ENCODE measurements at regions not wholly inside any gene's neighbourhood (a gene's known extent, or its start where the extent isn't known, plus 50 kb on each side); places are given as distances from the start of the nearest gene placed in this dataset.

- no peak for DNase-seq
These were observed 191.0 kb upstream of the C1orf174 start for GRCh38 chr1:4090976-4091660.

- DNase-seq, result no peak
These were observed 191.9 kb upstream of the C1orf174 start for GRCh38 chr1:4091996-4092395.

GRCh38 chr1:4093856-4094565 is 193.9 kb upstream of the C1orf174 start:
- no peak for DNase-seq

- DNase-seq, result no peak
These were observed 195.4 kb upstream of the C1orf174 start for GRCh38 chr1:4095433-4095971.

GRCh38 chr1:4101459-4102161 is 201.5 kb upstream of the C1orf174 start:
- no peak for DNase-seq

GRCh38 chr1:4105300-4105880 is 205.3 kb upstream of the C1orf174 start:
- DNase-seq, result no peak

GRCh38 chr1:4106731-4107130 is 206.7 kb upstream of the C1orf174 start:
- DNase-seq, result no peak

- DNase-seq, result no peak
These were observed 207.2 kb upstream of the C1orf174 start for GRCh38 chr1:4107291-4107690.

- no peak for DNase-seq
These were observed 208.3 kb upstream of the C1orf174 start for GRCh38 chr1:4108331-4108730.

GRCh38 chr1:4108758-4109627 is 208.9 kb upstream of the C1orf174 start:
- no peak for DNase-seq

- DNase-seq, result no peak
These were observed 209.5 kb upstream of the C1orf174 start for GRCh38 chr1:4109628-4109940.

GRCh38 chr1:4110888-4111287 is 210.8 kb upstream of the C1orf174 start:
- no peak for DNase-seq

GRCh38 chr1:4113897-4114296 is 213.8 kb upstream of the C1orf174 start:
- DNase-seq, result no peak

GRCh38 chr1:4115191-4115900 is 215.3 kb upstream of the C1orf174 start:
- DNase-seq, result no peak

- no peak for DNase-seq
These were observed 217.1 kb upstream of the C1orf174 start for GRCh38 chr1:4117196-4117595.

GRCh38 chr1:4118746-4119515 is 218.9 kb upstream of the C1orf174 start:
- DNase-seq, result no peak

GRCh38 chr1:4119516-4120220 is 219.6 kb upstream of the C1orf174 start:
- no peak for DNase-seq

- DNase-seq, result no peak
These were observed 220.7 kb upstream of the C1orf174 start for GRCh38 chr1:4120557-4121292.

- DNase-seq, result no peak
These were observed 221.2 kb upstream of the C1orf174 start for GRCh38 chr1:4121293-4121684.
